H1 (cell line): ENCODE measurements at regions not wholly inside any gene's neighbourhood (a gene's known extent, or its start where the extent isn't known, plus 50 kb on each side); places are given as distances from the start of the nearest gene placed in this dataset.

Experiments
- CTBP2 ChIP-seq: IDR thresholded peaks from 2 replicates; pipeline ENCODE4 v1.7.0; 2011; ENCODE audit warnings: borderline replicate concordance, mild to moderate bottlenecking, moderate library complexity, mixed read lengths, low read length; ENCODE audit not compliant: insufficient read depth, insufficient read length
- FOSL1 ChIP-seq: IDR thresholded peaks from 2 replicates; pipeline ENCODE4 v1.6.1; 2011; ENCODE audit warnings: mild to moderate bottlenecking, low read depth, low read length, moderate library complexity; ENCODE audit not compliant: insufficient read depth
- GTF2F1 ChIP-seq: IDR thresholded peaks from 2 replicates; pipeline ENCODE4 v1.6.1; 2012; ENCODE audit warnings: low read depth, low read length, improper control_type of control experiment, borderline replicate concordance
- POLR2A ChIP-seq, 2 experiments: IDR thresholded peaks; 1 replicate in 1 of 2; 2 replicates in 1 of 2; pipeline ENCODE4 v1.6.1; 2011; ENCODE audit warnings: low read depth in 2 of 2, low read length in 2 of 2, mild to moderate bottlenecking in 2 of 2; ENCODE audit errors: control extremely low read depth in 1 of 2
- POLR2AphosphoS5 ChIP-seq: IDR thresholded peaks from 2 replicates; pipeline ENCODE4 v1.6.1; 2011; ENCODE audit warnings: low read depth, low read length
- SIN3A ChIP-seq, 2 experiments: IDR thresholded peaks in 1 of 2; conservative IDR thresholded peaks in 1 of 2; 2 replicates each; pipeline ENCODE4 v1.6.1; 2011 to 2012; ENCODE audit warnings: low read length in 2 of 2, improper control_type of control experiment in 1 of 2, low read depth in 1 of 2, mild to moderate bottlenecking in 1 of 2
- SRF ChIP-seq: IDR thresholded peaks from 2 replicates; pipeline ENCODE4 v1.6.1; 2011; ENCODE audit warnings: mild to moderate bottlenecking, low read depth, low read length, moderate library complexity
- TF ChIP-seq, protein P1 (sequence below), 3 experiments: IDR thresholded peaks; 1 replicate in 2 of 3; 2 replicates in 1 of 3; pipeline versions ENCODE4 v1.5.1 to v1.6.1; 2011; ENCODE audit warnings: low read length in 3 of 3, mild to moderate bottlenecking in 3 of 3, inconsistent platforms in 2 of 3, low read depth in 1 of 3, moderate library complexity in 1 of 3; ENCODE audit not compliant: insufficient read depth in 1 of 3; ENCODE audit errors: control extremely low read depth in 1 of 3
- TF ChIP-seq, protein P2 (sequence below): IDR thresholded peaks from 2 replicates; pipeline ENCODE4 v1.6.1; 2011; ENCODE audit warnings: low read length, improper control_type of control experiment

DNA sequence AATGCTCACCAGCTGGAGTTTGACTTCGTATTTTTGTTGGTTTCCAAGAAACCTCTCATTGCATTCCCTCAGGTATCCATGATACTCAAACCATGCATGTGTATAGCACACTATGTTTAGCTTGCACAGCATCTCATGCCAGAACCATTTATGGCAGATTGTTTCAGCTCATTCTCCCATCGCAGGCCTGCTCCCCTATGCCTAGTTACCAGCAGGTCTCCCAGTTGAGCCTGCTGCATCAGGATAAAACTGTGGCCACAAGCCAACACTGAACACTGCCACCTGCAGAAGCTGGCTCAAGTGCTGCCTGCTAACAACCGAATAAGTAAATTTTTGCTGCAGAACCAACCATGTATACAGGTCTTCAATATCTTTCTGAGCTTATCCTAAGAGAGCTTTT is 804.5 kb downstream of the NLGN4Y start (continued):
- no peak for TF ChIP-seq SIN3A (conservative IDR thresholded peaks at IDR 0.05 in 1 of 2, IDR thresholded peaks at IDR 0.05 in 1 of 2; ENCODE audit: low read depth in 1 of 2, low read length in 2 of 2)
- TF ChIP-seq SRF = no peak
- TF ChIP-seq CTBP2 = no peak
- TF ChIP-seq, protein P1, sequence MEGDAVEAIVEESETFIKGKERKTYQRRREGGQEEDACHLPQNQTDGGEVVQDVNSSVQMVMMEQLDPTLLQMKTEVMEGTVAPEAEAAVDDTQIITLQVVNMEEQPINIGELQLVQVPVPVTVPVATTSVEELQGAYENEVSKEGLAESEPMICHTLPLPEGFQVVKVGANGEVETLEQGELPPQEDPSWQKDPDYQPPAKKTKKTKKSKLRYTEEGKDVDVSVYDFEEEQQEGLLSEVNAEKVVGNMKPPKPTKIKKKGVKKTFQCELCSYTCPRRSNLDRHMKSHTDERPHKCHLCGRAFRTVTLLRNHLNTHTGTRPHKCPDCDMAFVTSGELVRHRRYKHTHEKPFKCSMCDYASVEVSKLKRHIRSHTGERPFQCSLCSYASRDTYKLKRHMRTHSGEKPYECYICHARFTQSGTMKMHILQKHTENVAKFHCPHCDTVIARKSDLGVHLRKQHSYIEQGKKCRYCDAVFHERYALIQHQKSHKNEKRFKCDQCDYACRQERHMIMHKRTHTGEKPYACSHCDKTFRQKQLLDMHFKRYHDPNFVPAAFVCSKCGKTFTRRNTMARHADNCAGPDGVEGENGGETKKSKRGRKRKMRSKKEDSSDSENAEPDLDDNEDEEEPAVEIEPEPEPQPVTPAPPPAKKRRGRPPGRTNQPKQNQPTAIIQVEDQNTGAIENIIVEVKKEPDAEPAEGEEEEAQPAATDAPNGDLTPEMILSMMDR (IDR thresholded peaks at IDR 0.05; ENCODE audit: control extremely low read depth in 1 of 3, insufficient read depth in 1 of 3, low read depth in 1 of 3, low read length in 3 of 3) = no peak
- TF ChIP-seq POLR2AphosphoS5 = no peak
- TF ChIP-seq, protein P2, sequence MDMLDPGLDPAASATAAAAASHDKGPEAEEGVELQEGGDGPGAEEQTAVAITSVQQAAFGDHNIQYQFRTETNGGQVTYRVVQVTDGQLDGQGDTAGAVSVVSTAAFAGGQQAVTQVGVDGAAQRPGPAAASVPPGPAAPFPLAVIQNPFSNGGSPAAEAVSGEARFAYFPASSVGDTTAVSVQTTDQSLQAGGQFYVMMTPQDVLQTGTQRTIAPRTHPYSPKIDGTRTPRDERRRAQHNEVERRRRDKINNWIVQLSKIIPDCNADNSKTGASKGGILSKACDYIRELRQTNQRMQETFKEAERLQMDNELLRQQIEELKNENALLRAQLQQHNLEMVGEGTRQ = no peak
- no peak for TF ChIP-seq POLR2A (IDR thresholded peaks at IDR 0.05; ENCODE audit: control extremely low read depth in 1 of 2, low read depth in 2 of 2, low read length in 2 of 2)
- no peak for TF ChIP-seq FOSL1
- no peak for TF ChIP-seq GTF2F1
